ENCODE measurements at regions not wholly inside any gene's neighbourhood (a gene's known extent, or its start where the extent isn't known, plus 50 kb on each side); places are given as distances from the start of the nearest gene placed in this dataset.
"Not testable (repeated sequence)": the region's sequence is repeated elsewhere in the genome, so short reads cannot be mapped to it uniquely, and the experiment has no call there.

DNA sequence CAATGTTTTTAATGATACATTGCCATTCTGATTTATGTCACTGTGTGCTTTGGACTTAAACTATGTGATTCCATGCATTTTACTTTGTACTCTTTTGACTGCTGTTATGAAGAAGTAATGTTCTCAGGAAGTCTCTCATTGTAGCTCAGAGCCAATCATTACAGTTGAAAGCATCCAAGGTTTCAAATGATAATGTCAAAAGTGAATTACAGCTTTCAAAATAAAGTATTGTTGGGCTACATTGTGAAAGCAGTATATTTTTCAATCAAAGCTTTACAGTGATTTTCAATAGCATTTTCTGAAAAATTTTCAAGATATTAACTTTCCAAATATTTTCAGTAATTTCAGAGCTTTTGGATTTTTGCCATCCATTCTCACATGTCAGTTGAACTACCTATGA, 243.6 kb downstream of the ZIC4 start:
- Mint-ChIP-seq H3K36me3 (ENCODE audit: low read depth) (no peaks in the 10 kb centered on the region), H3K4me1 (no peaks in the 10 kb centered on the region), H3K4me3 (no peak overlapping the region), H3K27ac (no peak overlapping the region), H3K27me3 (no peaks in the 10 kb centered on the region)
- no peaks in the 10 kb centered on the region for H3K9me3 ChIP-seq (ENCODE audit: control insufficient read depth, low read length, poor library complexity, severe bottlenecking)
- ATAC-seq, result no peak
- DNase-seq, result no peak

DNA sequence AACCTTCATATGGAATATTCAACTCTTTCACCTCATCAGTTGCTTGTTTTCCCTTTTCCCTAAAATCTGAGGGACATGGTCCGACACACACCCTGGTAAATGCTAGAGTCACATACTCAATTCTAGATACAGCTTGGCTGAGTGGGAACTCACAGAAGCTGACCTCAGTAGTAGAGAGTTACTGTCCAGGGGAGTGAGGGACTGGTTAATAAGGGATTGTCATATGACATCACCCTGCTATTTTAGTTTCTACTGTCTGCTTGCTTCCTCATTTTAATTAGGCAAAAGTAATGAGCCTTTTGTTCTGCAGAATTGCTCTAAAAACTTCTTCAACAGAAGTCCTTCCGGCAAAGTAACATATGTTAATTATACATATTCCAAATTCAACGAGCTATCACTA, 244.5 kb downstream of the ZIC4 start:
- no peaks in the 10 kb centered on the region for H3K27me3 Mint-ChIP-seq
- H3K4me3 Mint-ChIP-seq, result no peak overlapping the region
- DNase-seq (no peak), ATAC-seq (no peak)
- no peak overlapping the region for H3K27ac Mint-ChIP-seq
- H3K9me3 ChIP-seq (ENCODE audit: control insufficient read depth, low read length, poor library complexity, severe bottlenecking), result no peaks in the 10 kb centered on the region
- H3K36me3 Mint-ChIP-seq (ENCODE audit: low read depth), result no peaks in the 10 kb centered on the region
- H3K4me1 Mint-ChIP-seq, result no peaks in the 10 kb centered on the region

DNA sequence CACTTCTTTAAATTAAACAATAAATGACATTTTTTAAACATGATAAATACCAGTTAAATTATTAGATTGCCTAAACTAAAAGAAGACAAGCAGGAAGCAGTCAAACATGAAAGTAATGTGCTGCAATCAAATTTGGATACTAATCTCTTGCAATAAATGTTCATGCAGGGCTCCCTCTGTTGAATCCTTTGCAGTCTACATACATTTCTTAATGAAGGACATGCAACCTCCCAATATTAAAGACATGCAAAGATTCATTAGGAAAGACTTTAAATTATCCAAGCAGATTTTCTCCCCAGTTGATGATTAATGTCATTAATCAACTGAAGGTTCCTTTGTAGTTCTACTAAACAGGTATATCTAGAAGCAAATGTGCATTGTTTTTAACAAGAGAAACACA, 245.4 kb downstream of the ZIC4 start:
- Mint-ChIP-seq H3K4me3 (no peak overlapping the region), H3K27ac (no peak overlapping the region), H3K36me3 (ENCODE audit: low read depth) (no peaks in the 10 kb centered on the region), H3K4me1 (no peaks in the 10 kb centered on the region), H3K27me3 (no peaks in the 10 kb centered on the region)
- ATAC-seq (no peak), DNase-seq (no peak)
- no peaks in the 10 kb centered on the region for H3K9me3 ChIP-seq (ENCODE audit: control insufficient read depth, low read length, poor library complexity, severe bottlenecking)

DNA sequence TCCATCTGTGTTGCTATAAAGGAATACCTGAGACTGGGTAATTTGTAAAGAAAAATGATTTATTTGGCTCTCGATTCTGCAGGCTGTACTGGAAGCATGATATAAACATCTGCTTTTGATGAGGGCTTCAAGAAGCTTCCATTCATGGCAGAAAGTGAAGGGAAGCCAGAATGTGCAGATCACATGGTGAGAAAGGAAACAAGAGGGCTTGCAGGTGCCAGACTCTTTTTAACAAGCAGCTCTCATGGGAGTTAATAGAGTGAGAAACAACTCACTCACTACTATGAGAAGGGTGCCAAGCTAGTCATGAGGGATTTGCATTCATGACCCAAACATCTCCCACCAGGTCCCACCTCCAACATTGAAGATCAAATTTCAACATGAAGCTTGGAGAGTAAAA, 247.2 kb downstream of the ZIC4 start:
- Mint-ChIP-seq H3K36me3 (ENCODE audit: low read depth) (no peaks in the 10 kb centered on the region), H3K27me3 (no peaks in the 10 kb centered on the region), H3K4me1 (no peaks in the 10 kb centered on the region), H3K27ac (no peak overlapping the region), H3K4me3 (no peak overlapping the region)
- no peak for DNase-seq
- no peak for ATAC-seq
- no peaks in the 10 kb centered on the region for H3K9me3 ChIP-seq (ENCODE audit: control insufficient read depth, low read length, poor library complexity, severe bottlenecking)

DNA sequence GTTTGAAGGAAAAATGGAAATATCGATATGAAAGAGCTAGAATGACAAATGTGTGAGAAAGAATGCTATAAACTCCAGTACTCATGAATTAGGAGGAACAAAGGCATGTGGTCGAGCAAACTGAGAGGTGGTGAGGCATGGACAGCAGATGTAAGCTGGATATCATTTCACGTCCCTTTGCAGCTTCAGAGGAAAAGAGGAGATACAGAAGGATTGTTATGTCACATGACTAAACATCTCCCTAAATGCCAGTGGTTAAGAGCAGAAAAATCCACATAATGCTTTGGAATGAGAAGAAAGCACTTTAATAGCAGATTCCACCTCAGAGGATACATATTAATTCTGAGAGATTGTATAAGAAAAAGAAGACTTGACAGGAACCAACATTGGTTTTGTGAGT, 248.7 kb downstream of the ZIC4 start:
- no peak overlapping the region for H3K4me3 Mint-ChIP-seq
- no peaks in the 10 kb centered on the region for H3K9me3 ChIP-seq (ENCODE audit: control insufficient read depth, low read length, poor library complexity, severe bottlenecking)
- H3K4me1 Mint-ChIP-seq, result no peaks in the 10 kb centered on the region
- ATAC-seq (no peak), DNase-seq (no peak)
- H3K36me3 Mint-ChIP-seq (ENCODE audit: low read depth), result no peaks in the 10 kb centered on the region
- H3K27ac Mint-ChIP-seq, result no peak overlapping the region
- H3K27me3 Mint-ChIP-seq, result no peaks in the 10 kb centered on the region

DNA sequence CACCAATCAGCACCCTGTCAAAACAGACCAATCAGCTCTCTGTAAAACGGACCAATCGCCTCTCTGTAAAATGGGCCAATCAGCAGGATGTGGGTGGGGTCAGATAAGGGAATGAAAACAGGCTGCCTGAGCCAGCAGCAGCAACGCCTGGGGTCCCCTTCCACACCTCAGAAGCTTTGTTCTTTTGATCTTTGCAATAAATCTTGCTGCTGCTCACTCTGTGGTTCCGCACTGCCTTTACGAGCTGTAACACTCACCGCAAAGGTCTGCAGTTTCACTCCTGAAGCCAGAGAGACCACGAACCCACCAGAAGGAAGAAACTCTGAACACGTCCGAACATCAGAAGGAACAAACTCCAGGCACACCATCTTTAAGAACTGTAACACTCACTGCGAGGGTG, 251.4 kb downstream of the ZIC4 start:
- not testable (repeated sequence) for H3K4me3 Mint-ChIP-seq; DNase-seq; ATAC-seq; H3K4me1 Mint-ChIP-seq; H3K36me3 Mint-ChIP-seq (ENCODE audit: low read depth); H3K27ac Mint-ChIP-seq; H3K9me3 ChIP-seq (ENCODE audit: control insufficient read depth, low read length, poor library complexity, severe bottlenecking); H3K27me3 Mint-ChIP-seq

DNA sequence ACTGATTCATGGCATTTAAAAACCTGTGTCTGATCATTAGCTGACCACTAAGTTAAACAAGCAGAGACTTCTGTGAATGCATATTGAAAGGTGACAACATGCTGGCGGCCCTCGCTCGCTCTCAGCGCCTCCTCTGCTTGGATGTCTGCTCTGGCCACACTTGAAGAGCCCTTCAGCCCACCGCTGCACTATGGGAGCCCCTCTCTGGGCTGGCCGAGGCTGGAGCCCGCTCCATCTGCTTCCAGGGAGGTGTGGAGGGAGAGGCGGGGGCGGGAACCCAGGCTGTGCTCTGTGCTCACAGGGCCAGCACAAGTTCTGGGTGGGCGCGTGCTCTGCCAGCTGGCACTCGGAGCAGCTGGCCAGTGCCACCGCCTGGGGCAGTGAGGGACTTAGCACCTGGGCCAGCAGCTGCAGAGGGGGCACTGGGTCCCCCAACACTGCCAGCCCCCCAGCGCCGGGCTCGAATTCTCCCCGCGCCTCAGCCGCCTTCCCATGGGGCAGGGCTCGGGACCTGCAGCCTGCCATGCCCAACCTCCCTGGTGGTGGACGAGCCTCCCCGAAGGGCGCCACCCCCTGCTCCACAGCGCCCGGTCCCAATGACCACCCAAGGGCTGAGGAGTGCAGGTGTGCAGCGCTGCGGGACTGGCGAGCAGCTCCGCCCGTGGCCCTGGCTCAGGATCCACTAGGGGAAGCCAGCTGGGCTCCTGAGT, 252.4 kb downstream of the ZIC4 start:
- H3K36me3 Mint-ChIP-seq (ENCODE audit: low read depth), result no peaks in the 10 kb centered on the region
- no peak for ATAC-seq
- no peak overlapping the region for H3K4me3 Mint-ChIP-seq
- no peak for DNase-seq
- H3K4me1 Mint-ChIP-seq, result no peaks in the 10 kb centered on the region
- H3K27me3 Mint-ChIP-seq, result no peaks in the 10 kb centered on the region
- no peak overlapping the region for H3K27ac Mint-ChIP-seq
- no peaks in the 10 kb centered on the region for H3K9me3 ChIP-seq (ENCODE audit: control insufficient read depth, low read length, poor library complexity, severe bottlenecking)

DNA sequence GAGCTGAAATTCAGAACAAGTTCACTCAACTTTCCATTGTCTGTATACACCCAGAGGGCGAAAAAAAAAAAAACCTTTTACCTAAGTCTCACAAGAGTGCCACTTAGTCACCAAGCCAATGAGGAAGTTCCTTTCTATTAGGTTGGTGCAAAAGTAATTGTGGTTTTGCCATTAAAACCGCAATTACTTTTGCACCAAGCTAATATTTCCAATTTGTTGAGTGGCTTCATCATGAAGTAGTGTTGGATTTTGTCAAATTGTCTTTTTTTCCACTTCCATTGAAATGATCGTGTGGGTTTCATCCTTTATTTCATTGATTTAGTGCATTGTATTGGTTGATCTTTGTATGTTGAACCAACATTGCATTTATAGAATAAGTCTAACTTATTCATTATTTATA, 253.9 kb downstream of the ZIC4 start:
- no peaks in the 10 kb centered on the region for H3K27me3 Mint-ChIP-seq
- H3K36me3 Mint-ChIP-seq (ENCODE audit: low read depth), result no peaks in the 10 kb centered on the region
- no peak for DNase-seq
- no peak overlapping the region for H3K27ac Mint-ChIP-seq
- ATAC-seq, result no peak
- H3K4me1 Mint-ChIP-seq, result no peaks in the 10 kb centered on the region
- H3K4me3 Mint-ChIP-seq, result no peak overlapping the region
- no peaks in the 10 kb centered on the region for H3K9me3 ChIP-seq (ENCODE audit: control insufficient read depth, low read length, poor library complexity, severe bottlenecking)

DNA sequence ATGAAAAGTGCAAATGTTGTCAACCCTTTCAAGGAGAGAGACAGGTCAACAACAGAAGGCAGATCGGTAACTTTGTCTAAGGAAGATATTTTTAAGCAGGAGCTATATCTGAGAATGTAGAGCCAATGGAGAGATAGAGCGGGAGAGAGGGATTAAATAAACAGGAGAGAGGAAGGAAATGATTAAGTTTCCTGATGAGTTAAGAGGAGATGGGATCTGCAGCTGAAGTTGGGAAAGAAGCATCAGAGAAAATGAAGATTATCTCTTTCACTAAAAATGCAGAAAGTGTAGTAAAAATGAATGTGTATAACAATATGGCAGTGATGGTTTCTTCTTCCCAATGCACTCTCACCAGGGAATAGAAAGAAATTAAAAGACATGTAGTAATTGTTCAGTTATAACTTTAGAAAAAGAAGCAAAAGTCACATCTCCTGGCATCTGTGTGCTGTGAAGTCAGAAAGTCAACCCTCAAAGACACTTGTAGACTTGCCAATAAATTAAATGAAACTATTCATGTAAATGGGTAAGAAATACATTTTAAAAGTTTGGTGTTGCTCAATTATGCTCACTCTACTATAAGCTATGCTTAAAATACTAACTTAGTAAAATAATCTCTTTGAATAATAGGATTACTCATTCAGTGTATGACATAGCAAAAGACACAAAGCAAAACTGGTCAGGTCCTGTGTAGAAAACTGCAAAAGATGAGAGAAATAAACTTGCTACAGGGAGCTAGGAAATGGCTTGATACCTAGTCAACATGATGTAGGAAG, 264.6 kb downstream of the ZIC4 start:
- no peaks in the 10 kb centered on the region for H3K4me1 Mint-ChIP-seq
- no peaks in the 10 kb centered on the region for H3K27me3 Mint-ChIP-seq
- no peak overlapping the region for H3K27ac Mint-ChIP-seq
- ATAC-seq (no peak), DNase-seq (no peak)
- no peaks in the 10 kb centered on the region for H3K36me3 Mint-ChIP-seq (ENCODE audit: low read depth)
- no peaks in the 10 kb centered on the region for H3K9me3 ChIP-seq (ENCODE audit: control insufficient read depth, low read length, poor library complexity, severe bottlenecking)
- H3K4me3 Mint-ChIP-seq, result no peak overlapping the region

DNA sequence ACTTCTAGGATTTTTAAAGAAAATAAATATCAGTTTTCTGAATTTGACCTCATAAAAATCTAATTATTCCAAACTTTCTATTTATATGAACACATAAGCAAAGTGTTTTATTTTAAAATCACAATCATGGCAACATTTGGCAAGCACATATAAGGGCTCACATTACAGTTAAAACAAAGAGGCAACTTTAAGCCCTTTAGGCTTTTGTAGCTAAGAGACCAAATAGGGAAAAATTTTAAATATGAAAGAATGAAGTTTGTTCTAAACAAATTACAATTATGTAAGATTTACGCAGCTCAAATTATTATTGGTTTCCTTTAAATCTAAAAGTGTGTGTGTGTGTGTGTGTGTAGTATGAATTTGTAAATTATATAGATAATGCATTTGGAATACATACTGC, 267.0 kb downstream of the ZIC4 start:
- Mint-ChIP-seq H3K27ac (no peak overlapping the region), H3K36me3 (ENCODE audit: low read depth) (no peaks in the 10 kb centered on the region), H3K4me1 (no peaks in the 10 kb centered on the region), H3K4me3 (no peak overlapping the region), H3K27me3 (no peaks in the 10 kb centered on the region)
- ATAC-seq (no peak), DNase-seq (no peak)
- no peaks in the 10 kb centered on the region for H3K9me3 ChIP-seq (ENCODE audit: control insufficient read depth, low read length, poor library complexity, severe bottlenecking)

DNA sequence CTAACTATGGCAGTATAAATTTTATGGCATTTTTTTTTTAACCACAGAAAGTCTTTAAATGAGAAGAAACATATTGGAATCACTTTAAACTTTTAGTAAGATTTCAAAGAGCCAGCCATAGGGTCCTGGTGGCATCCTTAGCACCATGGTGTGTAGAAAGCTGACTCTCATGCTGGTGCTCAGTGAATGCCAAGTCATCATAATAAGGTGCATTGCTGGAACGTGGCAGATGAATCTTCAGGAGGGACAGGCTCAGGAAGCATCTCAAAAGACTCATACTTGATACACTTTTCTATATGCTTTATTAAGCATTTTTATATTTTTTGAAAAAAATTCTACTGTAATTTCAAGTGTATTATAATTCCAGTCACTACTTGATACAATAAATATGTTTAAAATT, 274.2 kb downstream of the ZIC4 start:
- H3K9me3 ChIP-seq (ENCODE audit: control insufficient read depth, low read length, poor library complexity, severe bottlenecking), result no peaks in the 10 kb centered on the region
- DNase-seq (no peak), ATAC-seq (no peak)
- H3K4me3 Mint-ChIP-seq, result no peak overlapping the region
- H3K4me1 Mint-ChIP-seq, result no peaks in the 10 kb centered on the region
- H3K27me3 Mint-ChIP-seq, result no peaks in the 10 kb centered on the region
- no peaks in the 10 kb centered on the region for H3K36me3 Mint-ChIP-seq (ENCODE audit: low read depth)
- H3K27ac Mint-ChIP-seq, result no peak overlapping the region

DNA sequence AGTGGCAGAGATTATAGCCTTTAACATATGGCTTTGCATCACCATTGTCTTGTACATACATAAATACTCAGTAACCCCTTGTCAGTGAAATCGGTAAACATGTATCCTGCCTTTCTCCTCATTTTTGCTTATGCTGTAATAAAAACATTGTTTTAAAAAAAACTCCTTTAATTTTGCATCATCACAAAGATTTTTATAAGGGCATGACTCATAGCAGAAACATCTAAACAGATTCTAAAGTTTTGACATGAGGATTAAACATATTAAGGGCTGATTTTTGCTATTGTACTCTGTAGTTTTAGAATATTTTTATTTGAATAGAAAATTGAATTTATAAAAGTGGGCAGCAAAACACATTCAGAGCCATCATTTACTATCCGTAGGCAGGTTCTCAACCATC, 275.9 kb downstream of the ZIC4 start:
- Mint-ChIP-seq H3K27me3 (no peaks in the 10 kb centered on the region), H3K4me1 (no peaks in the 10 kb centered on the region), H3K4me3 (no peak overlapping the region), H3K36me3 (ENCODE audit: low read depth) (no peaks in the 10 kb centered on the region), H3K27ac (no peak overlapping the region)
- ATAC-seq, result no peak
- no peak for DNase-seq
- no peaks in the 10 kb centered on the region for H3K9me3 ChIP-seq (ENCODE audit: control insufficient read depth, low read length, poor library complexity, severe bottlenecking)

DNA sequence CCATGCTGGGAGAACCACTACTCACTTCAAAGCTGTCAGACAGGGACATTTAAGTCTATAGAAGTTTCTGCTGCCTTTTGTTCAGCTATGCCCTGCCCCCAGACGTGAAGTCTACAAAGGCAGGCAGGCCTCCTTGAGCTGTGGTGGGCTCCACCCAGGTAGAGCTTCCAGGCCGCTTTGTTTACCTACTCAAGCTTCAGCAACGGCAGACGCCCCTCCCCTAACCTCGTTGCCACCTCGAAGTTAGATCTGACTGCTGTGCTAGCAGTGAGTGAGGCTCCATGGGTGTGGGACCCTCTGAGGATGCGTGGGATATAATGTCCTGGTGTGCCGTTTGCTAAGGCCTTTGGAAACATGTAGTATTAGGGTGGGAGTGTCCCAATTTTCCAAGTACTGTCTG, 276.7 kb downstream of the ZIC4 start:
- Mint-ChIP-seq H3K4me1 (no peaks in the 10 kb centered on the region), H3K27ac (no peak overlapping the region), H3K4me3 (no peak overlapping the region), H3K27me3 (no peaks in the 10 kb centered on the region), H3K36me3 (ENCODE audit: low read depth) (no peaks in the 10 kb centered on the region)
- DNase-seq (no peak), ATAC-seq (no peak)
- no peaks in the 10 kb centered on the region for H3K9me3 ChIP-seq (ENCODE audit: control insufficient read depth, low read length, poor library complexity, severe bottlenecking)

DNA sequence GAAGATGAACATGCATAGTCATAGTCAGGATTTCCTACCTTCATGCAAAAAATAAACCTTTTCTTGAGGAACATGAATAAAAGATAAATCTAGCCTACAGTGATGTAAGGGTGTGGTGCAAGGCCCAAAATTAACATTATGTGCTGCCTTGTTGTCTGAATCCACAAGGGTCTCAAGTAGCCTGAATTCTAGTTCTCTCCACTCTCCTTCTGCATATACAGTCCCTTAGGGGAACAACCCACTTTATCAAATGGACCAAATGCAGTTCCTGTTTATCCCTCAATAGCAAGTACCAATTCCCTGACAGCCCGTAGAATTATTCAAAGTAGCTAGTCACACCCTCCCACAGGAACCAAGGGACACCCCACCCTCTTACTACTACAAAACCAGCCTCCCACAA, 284.0 kb downstream of the ZIC4 start:
- H3K4me3 Mint-ChIP-seq, result no peak overlapping the region
- no peaks in the 10 kb centered on the region for H3K9me3 ChIP-seq (ENCODE audit: control insufficient read depth, low read length, poor library complexity, severe bottlenecking)
- no peaks in the 10 kb centered on the region for H3K36me3 Mint-ChIP-seq (ENCODE audit: low read depth)
- H3K4me1 Mint-ChIP-seq, result no peaks in the 10 kb centered on the region
- H3K27me3 Mint-ChIP-seq, result no peaks in the 10 kb centered on the region
- DNase-seq (no peak), ATAC-seq (no peak)
- H3K27ac Mint-ChIP-seq, result no peak overlapping the region
